Tibial nerve (tissue), 3 donors: ENCODE measurements at regions not wholly inside any gene's neighbourhood (a gene's known extent, or its start where the extent isn't known, plus 50 kb on each side); places are given as distances from the start of the nearest gene placed in this dataset.

Source experiments
- CTCF ChIP-seq, 5 experiments: fragments of 200-600 bp in 3 of 5; fragments of 450-650 bp in 2 of 5; sonication (generic) in 3 of 5; IDR thresholded peaks; one replicate each; pipeline ENCODE4 v1.5.1; 2016 to 2019; ENCODE audit warnings: antibody characterized with exemption in 5 of 5, mild to moderate bottlenecking in 3 of 5, moderate library complexity in 2 of 5
- POLR2A ChIP-seq, 2 donors: fragments of 450-650 bp; IDR thresholded peaks; one replicate each; pipeline ENCODE4 v1.6.1; 2017; ENCODE audit warnings: antibody characterized with exemption in 2 of 2, mild to moderate bottlenecking in 2 of 2, moderate library complexity in 2 of 2

DNA sequence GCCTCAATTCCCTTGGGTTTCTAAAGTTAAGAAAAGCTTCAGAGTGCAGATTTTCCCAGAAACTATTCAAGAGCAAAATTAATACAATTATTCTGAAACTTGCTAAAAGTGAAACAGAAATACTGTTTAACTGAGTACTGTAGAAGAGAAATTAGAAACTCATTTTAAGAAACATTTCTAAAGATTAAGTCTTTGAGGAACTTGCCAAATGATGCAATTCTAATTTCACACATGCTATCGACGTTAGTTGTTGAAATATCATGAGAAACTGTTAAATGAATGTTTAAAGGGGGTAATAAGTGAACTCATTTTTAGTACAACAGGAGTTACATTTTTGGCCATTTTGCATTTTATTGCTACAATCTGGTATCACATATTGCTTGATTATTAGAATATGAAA lies 125.3 kb upstream of the MAOA start:
- TF ChIP-seq POLR2A (IDR thresholded peaks at IDR 0.05) (no peak), CTCF (IDR thresholded peaks at IDR 0.05) (no peak)
